ENCODE measurements at regions not wholly inside any gene's neighbourhood (a gene's known extent, or its start where the extent isn't known, plus 50 kb on each side); places are given as distances from the start of the nearest gene placed in this dataset.

GRCh38 chr1:232518349-232518748, 111.6 kb downstream of the SIPA1L2 start:
- DNase-seq = no peak

- DNase-seq = no peak
Measured at GRCh38 chr1:232517204-232517603, 112.7 kb downstream of the SIPA1L2 start.

- no peak for DNase-seq
Measured at GRCh38 chr1:232515706-232516105, 114.2 kb downstream of the SIPA1L2 start.

GRCh38 chr1:232512712-232513111, 117.2 kb downstream of the SIPA1L2 start:
- DNase-seq = no peak

- no peak for DNase-seq
Measured at GRCh38 chr1:232511172-232511571, 118.8 kb downstream of the SIPA1L2 start.

- no peak for DNase-seq
Measured at GRCh38 chr1:232510367-232511110, 119.4 kb downstream of the SIPA1L2 start.

GRCh38 chr1:232509570-232509969, 120.4 kb downstream of the SIPA1L2 start:
- no peak for DNase-seq

- DNase-seq = no peak
Measured at GRCh38 chr1:232508130-232508701, 121.7 kb downstream of the SIPA1L2 start.

- no peak for DNase-seq
Measured at GRCh38 chr1:232507571-232507970, 122.4 kb downstream of the SIPA1L2 start.

GRCh38 chr1:232505884-232506283, 124.0 kb downstream of the SIPA1L2 start:
- DNase-seq = no peak

GRCh38 chr1:232504651-232505050, 125.3 kb downstream of the SIPA1L2 start:
- no peak for DNase-seq

GRCh38 chr1:232503497-232503896, 126.4 kb downstream of the SIPA1L2 start:
- DNase-seq = no peak

- DNase-seq = no peak
Measured at GRCh38 chr1:232501854-232502253, 128.1 kb downstream of the SIPA1L2 start.

GRCh38 chr1:232499188-232499587, 130.7 kb downstream of the SIPA1L2 start:
- DNase-seq = no peak

GRCh38 chr1:232493869-232494268, 136.1 kb downstream of the SIPA1L2 start:
- no peak for DNase-seq

- no peak for DNase-seq
Measured at GRCh38 chr1:232489256-232489655, 140.7 kb downstream of the SIPA1L2 start.

GRCh38 chr1:232487236-232487635, 142.7 kb downstream of the SIPA1L2 start:
- no peak for DNase-seq

GRCh38 chr1:232486454-232487207, 143.3 kb downstream of the SIPA1L2 start:
- no peak for DNase-seq

GRCh38 chr1:232486006-232486405, 143.9 kb downstream of the SIPA1L2 start:
- DNase-seq = no peak

- DNase-seq = no peak
Measured at GRCh38 chr1:232484856-232485255, 145.1 kb downstream of the SIPA1L2 start.

GRCh38 chr1:232483826-232484225, 146.1 kb downstream of the SIPA1L2 start:
- no peak for DNase-seq

GRCh38 chr1:232481091-232481490, 148.8 kb downstream of the SIPA1L2 start:
- no peak for DNase-seq

GRCh38 chr1:232477728-232478127, 152.2 kb downstream of the SIPA1L2 start:
- DNase-seq = no peak

GRCh38 chr1:232476538-232476950, 153.4 kb downstream of the SIPA1L2 start:
- no peak for DNase-seq
